ENCODE measurements at regions not wholly inside any gene's neighbourhood (a gene's known extent, or its start where the extent isn't known, plus 50 kb on each side); places are given as distances from the start of the nearest gene placed in this dataset.

DNA sequence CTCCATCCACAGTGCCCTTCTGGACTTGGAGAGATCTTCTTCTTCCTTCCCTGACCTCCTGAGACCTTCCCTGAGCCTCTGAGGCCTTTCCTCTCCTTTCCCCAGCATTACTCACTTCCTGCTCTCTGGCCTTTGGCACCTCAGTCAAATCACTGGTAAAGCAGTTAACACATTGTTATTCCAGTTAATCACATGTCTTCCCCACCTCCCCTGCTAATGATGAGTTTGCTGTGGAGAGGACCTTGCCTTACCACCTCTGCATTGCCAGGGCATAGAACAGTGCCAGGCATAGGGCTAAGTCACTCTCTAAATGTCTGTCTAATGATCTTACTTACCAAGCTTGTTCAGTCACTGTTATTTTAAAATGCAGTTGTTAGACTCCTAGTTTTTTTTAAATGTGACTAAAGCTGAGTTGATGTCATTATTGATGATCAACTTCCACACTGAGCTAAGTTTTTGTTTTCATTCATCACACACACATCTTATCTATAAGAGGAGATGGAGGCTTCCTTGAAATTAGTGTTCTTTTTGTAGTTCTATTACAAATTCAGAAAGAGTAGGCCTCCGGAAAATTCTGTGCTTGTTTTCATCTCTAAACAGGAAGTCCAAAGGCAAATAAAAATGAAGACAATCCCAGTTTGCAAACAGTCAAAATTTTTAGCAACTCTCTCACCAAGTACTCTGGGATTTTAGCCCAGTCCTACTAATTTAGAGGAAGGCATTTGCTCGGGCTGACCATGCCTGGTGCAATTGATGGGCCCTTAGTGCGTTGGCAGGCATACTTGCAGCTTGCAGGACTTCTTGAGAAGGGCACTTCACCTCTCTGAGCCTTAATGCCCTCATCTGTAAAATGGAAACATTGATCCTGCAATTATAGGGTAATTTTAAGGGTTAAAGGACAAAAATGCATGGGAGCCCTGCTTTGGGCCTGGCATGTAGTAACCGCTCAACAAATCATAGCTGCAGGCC lies 113.7 kb upstream of the SPRED2 start:
- TF ChIP-seq, protein P1, sequence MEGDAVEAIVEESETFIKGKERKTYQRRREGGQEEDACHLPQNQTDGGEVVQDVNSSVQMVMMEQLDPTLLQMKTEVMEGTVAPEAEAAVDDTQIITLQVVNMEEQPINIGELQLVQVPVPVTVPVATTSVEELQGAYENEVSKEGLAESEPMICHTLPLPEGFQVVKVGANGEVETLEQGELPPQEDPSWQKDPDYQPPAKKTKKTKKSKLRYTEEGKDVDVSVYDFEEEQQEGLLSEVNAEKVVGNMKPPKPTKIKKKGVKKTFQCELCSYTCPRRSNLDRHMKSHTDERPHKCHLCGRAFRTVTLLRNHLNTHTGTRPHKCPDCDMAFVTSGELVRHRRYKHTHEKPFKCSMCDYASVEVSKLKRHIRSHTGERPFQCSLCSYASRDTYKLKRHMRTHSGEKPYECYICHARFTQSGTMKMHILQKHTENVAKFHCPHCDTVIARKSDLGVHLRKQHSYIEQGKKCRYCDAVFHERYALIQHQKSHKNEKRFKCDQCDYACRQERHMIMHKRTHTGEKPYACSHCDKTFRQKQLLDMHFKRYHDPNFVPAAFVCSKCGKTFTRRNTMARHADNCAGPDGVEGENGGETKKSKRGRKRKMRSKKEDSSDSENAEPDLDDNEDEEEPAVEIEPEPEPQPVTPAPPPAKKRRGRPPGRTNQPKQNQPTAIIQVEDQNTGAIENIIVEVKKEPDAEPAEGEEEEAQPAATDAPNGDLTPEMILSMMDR (IDR thresholded peaks at IDR 0.05; ENCODE audit: borderline replicate concordance, extremely low read depth, low read length, poor library complexity, severe bottlenecking), result no peak
- TF ChIP-seq EZH2 (IDR thresholded peaks at IDR 0.05; ENCODE audit: borderline replicate concordance, low read depth, low read length, severe bottlenecking), result no peak
